Skeletal muscle cell (primary cell): ENCODE measurements at regions not wholly inside any gene's neighbourhood (a gene's known extent, or its start where the extent isn't known, plus 50 kb on each side); places are given as distances from the start of the nearest gene placed in this dataset.

Source experiments
- DNase-seq: peaks from one replicate; pipeline ENCODE4 v3.0.0-alpha.2; 2010; ENCODE audit warnings: low read depth
- H3K4me3 ChIP-seq: 2 replicates; pipeline ENCODE4 v1.5.1; 2011; ENCODE audit warnings: low read depth, mild to moderate bottlenecking, control low read depth, low read length, moderate library complexity

DNA sequence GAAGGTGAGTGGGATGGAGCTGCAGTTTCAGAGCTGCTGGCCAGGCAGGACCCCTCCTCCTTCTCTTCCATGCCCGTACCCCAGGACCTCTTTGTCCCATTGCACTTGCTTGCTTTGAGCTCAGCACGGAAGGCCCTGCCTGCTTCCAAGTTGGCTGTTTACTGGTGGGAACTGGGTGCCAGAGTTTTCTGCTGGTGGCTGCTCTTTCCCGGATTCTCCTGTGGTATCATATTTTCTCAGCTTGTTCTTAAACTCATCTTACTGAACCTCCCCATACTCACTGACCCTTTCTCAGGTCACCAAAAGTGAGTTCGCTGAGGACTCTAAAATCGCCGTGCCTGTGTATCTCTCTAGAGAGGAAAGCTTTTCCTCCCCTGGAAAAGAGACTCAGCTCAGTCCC is 297.7 kb upstream of the TNP1 start:
- no peak for DNase-seq
- no peak overlapping the region for H3K4me3 ChIP-seq

DNA sequence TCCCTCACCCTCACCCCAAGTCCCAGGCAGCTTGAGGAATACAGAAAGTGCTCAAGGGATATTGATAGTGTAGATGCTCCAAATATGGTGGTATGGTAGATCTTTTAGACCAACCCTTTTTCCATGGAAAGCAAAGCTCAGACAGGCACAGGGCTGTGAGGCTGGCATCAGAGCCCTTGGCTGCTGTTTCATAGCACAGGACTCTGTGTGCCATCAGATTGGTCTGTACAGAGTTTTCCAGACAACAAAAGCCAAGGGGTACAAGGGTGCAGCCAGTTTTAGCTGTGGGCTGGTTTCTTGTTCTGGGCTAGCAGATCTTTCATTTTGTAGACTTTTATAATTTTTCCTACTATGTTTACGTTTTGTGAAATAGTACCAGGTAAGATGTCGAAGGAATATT is 296.9 kb upstream of the TNP1 start:
- no peak for DNase-seq
- H3K4me3 ChIP-seq, result no peak overlapping the region

DNA sequence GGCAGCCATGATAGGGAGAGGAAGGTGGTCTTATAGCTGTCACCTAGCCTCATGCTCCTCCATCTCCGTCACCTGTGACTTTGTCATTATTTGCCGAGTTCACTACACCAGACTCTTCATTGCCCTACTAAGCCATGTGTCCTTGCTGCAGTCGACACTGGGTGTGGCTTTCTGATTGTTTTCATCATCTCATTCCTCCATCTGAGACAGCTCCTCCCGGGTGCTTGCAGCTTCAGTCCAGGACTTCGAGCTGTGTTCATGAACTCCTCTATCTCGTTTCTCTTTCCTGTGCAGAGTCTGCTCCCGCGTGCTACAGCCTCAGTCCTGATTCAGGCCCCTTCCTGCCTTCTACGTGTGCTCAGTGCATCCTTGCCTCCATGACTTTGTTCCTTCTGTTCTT is 295.1 kb upstream of the TNP1 start:
- no peak overlapping the region for H3K4me3 ChIP-seq
- no peak for DNase-seq

DNA sequence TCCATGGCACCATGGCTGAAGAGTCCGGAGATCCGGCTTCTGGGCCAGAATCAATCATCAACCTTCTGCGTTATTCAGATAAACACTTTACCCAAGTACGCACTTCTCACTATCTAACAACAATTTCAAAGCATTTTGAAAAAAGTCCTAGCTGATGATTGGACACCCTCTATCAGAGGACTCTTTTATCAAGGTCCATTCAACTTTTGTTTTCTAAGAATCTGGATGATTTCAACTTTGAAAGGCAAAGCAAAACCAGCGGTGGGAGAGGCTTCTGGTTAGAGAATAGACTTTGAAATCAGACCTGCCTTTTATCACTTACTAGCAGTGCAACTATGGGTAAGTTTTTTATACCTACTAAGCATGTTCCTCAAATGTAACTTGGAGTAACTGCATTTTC is 293.6 kb upstream of the TNP1 start:
- no peak for DNase-seq
- H3K4me3 ChIP-seq, result no peak overlapping the region

DNA sequence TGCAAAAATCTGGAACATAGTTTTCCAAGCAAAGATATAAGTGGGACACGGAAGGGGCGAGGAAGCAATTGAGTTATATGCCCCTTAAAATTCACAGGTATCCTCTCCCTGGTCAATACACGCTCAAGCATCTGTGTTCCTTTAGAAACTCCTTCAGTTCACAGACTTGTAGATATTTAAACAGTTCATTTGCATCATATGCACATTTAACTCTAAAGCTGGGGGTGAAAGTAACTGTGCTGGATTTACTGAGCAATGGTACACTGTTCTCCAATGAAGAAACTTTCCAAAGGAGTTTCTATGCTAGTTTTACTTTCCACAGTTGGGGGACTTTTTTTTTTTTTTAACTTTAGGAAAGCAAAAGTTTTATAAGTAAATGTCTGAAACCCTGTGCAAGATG is 293.0 kb upstream of the TNP1 start:
- DNase-seq, result no peak
- H3K4me3 ChIP-seq, result no peak overlapping the region

DNA sequence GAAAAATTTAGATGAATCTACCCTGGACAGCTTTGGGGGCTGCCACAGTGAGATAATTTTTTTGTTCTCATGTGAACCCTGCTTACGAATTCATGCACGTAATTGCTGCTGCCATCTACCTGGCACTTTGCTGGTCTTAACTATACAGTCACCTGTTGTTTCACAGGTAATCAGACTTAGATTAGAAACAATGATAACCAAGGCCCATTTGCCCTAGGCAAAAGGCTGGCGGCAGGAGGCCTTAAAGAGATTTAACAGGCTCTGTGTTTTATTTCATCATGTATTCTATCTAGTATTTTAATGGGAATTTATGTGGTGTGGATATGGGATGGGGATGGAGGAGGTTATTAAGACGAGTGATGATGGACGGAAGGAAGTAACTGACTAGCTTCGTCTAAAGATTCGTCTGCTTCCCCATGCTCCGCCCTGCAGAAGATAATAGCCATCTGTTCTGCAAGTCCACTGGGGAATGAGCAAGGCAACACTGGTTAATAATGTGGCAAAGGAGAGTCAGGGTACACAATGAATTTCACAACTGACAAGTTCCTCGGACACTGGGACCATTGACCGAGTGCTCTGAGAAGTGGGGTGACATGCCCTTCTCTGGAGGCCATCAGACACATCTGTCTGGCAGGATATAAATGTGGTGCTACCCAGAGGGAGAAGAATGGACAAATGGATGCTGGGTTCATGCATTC is 291.8 kb upstream of the TNP1 start:
- DNase-seq, result no peak
- no peak overlapping the region for H3K4me3 ChIP-seq

DNA sequence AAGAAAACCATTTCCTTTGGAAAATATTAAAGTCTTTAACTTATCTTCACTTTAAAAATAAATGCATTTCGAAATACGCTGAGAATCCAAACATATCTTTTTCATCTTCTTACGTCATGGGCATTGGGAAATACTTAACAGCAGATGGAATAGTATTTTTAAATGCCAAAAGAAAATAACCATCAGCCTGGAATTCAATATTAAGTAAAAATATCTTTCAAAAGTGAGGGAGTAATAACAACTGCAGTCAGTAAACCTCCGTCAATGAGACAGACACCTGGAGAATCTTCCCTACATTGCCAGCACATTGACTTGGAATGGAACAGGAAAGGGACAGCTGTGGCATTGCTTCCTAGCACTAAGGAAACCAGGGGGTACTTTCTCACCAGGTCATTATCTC is 290.4 kb upstream of the TNP1 start:
- peak; percentile 7 for DNase-seq
- no peak overlapping the region for H3K4me3 ChIP-seq

DNA sequence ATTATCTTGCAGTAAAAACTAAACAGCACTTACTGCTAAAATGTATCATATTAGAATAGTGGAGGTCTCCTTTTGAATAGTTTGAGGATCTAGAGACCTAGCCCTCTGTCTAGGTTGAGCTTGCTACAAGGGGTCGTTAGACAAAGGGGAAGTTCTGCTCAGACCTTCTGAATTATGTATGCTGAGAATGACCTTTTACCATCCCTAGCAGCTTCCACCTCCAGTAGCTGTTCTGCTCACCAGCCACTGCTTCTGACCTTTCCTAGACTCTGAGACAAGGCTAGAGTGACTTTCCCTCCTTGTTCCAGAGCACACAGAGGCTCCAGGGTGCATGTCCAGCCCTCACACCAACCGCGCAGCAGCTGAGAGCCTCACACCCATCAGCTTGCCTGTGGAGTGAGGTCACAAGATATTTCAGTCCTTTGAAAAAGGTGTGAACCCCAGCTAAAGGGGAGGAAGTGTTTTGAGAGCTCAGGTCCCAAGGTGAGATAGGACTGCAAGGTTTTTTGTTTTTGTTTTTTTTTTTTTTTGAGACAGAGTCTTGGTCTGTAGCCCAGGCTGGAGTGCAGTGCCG is 289.3 kb upstream of the TNP1 start:
- no peak for DNase-seq
- H3K4me3 ChIP-seq, result no peak overlapping the region

DNA sequence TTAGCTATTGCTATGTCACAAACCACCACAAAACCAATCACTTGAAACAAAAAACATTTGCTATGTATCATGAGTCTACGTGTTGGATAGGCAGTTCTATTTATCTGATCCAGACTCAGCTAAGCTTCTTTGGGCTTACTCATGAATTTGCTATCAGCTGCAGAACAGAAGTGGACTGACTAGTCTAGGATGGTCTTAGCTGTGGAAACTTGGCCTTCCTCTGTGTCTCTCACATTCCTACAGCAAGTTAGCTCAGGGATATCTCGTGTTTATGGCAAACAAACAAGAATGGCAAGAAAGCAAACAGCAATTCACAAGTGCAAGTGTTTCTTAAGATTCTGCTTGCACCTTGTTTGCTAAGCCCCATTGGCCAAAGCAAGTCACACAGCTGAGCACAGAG is 288.0 kb upstream of the TNP1 start:
- no peak for DNase-seq
- H3K4me3 ChIP-seq, result no peak overlapping the region

DNA sequence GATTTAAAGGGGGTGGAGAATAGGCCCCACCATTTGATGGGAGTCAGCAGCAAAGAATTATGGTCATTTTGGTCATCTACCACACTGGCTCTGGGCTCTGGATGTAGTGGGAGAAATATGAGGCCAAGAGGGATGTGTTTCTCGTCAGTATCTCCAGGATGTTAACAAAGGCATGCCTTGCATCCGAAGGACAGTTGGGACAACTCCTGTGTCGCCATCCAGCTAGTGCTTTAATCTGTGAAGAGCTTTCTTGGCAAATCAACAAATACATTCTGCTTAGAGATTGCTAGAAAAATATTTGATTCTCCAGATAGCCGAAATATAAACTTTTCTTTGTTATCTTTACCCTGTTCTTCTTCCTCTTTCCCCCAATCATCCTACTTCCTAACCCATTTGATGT is 287.1 kb upstream of the TNP1 start:
- DNase-seq, result no peak
- H3K4me3 ChIP-seq, result no peak overlapping the region

DNA sequence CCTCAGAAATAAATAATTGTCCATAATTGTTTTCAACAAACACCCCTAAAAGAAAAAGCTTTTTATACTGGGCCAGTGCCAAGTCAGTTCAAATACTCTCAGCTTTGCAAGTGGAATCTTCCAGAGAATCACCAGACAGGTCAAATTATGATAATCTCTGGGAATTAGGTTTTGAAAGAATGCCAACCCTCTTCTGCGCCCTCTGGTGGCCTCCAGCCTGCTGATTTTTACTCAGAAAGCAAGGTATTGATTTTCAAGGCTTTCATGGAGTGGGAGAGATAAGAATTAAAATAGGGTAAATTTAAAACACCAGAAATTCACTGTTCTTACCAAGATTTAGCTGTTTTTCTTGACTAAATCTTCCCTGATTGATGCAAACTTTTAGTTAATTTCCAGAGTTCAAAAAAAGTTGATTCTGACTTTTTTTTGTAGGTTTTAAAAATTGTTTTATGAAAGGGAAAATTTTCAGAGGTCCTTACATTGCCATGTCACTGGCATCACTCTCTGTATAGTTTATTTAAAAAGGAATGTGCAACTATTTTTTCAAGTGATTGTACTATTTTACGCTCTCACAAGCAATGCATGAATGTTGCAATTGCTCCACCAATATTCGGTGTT is 282.9 kb upstream of the TNP1 start:
- no peak for DNase-seq
- no peak overlapping the region for H3K4me3 ChIP-seq

DNA sequence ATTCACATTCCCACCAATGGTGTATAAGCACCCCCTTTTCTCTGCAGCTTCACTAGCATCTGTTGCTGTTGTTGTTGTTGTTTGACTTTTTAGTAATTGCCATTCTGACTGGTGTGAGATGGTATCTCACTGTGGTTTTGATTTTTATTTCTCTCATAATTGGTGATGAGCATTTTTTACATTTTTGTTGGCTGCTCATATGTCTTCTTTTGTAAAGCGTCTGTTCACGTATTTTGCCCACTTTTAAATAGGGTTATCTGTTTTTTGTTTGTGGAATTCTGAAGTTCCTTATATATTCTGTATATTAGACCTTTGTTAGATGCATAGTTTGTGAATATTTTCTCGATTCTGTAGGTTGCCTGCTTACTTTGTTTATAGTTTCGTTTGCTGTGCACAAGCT is 278.4 kb upstream of the TNP1 start:
- no peak for DNase-seq
- H3K4me3 ChIP-seq, result no peak overlapping the region

DNA sequence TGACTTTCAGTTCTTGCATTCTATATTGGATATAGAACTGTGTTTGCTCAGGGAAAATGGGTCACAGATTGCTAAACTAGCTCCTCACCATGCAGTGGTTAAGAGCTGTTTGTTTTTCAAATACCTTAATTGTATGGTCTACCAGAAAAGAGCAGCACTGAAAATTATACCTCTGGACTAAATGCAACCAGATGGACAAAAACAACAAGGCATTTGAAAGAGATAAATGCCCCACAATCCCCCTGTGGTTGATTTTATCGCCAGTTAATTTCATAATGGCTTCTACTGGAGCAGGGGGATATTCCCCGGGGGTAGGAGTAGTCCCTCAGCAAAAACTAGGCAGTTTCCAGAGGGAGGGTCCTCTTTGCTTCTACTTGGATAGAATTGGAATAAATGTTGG is 267.9 kb upstream of the TNP1 start:
- H3K4me3 ChIP-seq, result no peak overlapping the region
- DNase-seq, result no peak

DNA sequence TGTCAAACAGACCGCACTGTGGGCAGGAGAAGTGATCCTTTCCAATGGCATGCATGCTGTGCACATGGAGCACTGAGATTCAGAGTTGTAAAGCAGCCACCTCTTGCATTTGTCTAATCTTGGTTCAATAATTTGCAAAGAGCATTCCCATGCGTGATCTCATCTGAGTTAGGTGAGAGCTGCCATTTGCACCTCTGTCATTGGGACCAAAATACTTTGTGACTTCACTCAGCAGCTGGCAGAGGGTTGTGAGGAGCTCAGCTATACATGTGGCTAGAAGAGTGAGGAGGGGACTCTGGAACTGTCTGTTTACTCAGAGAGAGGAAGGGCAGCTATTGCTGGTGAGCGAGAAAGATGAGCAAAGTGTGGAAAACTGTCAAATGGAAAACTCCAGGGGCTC is 265.1 kb upstream of the TNP1 start:
- no peak overlapping the region for H3K4me3 ChIP-seq
- no peak for DNase-seq

DNA sequence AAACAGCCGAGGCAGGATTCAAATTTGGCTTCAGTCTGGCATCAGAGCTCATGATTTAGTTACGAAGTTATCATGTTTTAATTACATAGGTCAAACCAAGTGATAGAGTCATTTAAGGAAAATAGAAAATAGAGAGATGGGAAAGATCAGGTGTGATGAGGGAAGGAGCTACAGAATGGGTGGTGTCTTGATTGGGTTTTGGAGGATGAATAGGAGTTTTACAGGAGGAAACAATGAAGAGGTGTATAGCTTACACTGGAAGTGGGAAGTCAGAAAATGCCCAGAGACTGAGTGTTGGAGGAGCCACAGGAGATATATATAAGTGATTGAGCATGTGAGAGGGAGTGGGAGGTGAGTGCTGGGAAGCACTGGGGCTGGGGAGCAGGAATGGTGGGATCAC is 264.2 kb upstream of the TNP1 start:
- DNase-seq, result no peak
- no peak overlapping the region for H3K4me3 ChIP-seq

DNA sequence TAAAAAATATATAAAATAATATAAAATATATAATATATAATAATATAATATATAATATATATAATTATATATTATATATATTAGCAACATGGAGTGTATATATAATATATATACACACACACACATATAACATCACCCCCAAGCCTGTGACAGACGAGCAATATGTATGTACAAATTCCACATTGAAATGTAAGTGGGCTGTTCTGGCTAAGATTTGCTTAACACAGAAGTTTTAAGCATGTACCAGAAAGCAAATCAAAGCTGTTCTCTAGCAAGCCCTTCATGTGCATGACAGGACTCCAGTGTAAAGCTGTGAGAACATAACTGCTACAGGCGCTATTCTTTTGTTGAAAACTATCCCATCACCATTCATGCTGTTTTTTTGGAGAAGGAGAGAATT is 261.7 kb upstream of the TNP1 start:
- H3K4me3 ChIP-seq, result no peak overlapping the region
- DNase-seq, result no peak

DNA sequence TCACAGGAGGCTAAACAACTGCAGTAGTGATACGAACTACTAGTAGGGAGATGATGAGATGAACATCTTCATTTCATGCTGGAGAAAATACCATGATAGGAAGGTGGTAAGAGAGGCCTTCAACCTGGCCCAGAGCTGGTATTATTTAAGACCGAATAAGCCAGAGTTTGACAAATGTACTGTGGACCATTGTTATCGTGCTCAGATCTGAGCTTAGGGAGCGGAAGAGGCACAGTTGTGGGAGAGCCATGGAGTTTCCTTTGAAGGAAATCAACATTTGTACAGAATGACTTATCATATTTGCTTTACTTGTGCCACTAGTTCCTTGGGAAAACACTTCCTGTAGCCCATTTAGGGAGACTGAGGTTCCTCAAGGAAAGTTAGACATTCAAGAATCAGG is 260.6 kb upstream of the TNP1 start:
- no peak overlapping the region for H3K4me3 ChIP-seq
- DNase-seq, result no peak

DNA sequence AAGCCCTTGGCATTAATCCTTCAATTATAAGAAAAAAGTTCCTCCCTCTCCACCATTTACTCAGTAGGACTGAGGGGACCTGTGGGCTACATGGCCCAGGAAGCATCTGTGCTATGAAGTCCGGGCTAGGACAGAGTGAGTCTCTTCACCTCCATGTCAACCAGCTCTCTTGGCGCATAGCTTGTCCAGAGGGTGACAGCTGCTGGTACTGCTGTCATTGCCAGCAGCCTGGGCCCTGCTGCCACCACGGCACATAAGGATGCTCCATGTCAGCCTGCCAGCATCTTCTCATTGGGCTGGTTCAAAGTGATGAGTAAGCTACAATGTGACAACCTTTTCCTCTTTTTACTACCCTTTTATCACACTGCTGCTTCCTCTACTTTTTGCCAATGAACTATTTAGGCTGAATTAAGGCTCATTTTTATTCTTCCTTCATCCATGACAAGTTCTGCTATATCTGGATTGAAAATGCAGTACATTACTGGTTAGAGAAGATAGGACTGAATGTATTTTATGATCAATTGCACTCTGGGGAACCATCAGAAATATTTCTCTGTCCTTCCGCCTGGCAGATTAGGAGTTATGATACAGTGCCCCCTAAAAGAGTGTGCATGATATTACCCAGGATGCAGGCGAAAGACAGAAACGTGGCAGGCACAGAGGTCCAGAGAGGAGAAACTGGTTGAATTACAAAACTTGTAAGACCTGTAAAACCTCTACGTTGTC is 258.9 kb upstream of the TNP1 start:
- H3K4me3 ChIP-seq, result no peak overlapping the region
- DNase-seq, result no peak

DNA sequence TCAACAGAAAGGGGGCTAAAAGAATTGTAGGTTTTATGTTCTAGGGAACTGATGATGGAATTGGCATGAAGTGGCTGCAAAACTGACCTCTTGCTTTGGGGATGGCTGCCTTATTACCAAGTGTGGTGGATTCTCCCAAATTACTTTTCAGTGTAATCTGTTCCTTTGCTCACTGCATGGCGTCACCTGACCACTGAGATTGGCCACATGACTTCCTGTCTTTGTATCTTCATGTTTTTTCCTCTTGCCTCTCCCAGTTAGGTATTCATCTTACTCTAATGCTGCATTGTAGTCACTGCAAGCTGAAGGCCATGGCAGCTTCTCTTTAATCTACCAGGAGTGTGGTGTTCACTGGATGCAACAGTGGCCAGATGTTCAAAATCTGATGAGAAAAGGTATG is 257.7 kb upstream of the TNP1 start:
- H3K4me3 ChIP-seq, result no peak overlapping the region
- no peak for DNase-seq

DNA sequence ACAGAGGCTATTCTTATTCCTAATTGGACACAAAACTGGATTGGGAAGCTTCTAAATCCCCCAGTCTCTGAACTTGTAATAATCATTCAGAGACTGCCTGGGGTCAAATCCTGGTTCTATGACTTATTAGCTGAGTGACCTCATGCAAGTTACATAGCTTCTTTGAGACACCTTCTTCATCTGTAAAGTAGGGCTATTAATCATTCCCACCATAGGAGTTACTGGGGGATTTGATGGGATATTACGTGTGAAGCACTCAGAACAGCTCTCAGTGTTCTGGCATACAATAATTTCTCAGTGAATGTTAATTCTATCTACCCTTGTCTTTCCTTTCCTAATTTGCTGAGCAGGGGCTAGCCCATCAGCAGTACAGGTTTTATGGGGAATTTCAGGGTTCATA is 256.7 kb upstream of the TNP1 start:
- no peak overlapping the region for H3K4me3 ChIP-seq
- no peak for DNase-seq

DNA sequence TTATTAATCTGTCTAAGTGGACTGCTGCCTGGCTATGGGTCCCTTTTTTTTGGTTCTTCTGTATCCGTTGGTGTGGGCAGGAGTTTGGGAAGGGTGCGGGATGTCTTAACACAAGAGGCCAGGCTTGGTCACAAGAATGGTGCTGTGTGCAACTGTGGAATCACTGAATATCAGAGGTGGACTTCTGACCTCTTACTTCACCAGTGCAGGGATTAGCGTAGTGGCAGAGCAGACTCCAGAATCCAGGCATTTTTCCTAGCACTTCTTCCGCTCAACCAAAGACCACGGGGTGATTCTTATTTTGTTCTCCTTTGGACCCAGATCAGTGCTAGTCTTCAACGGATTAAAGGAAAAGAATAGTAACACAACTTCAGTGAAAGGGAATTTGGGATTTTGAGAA is 254.3 kb upstream of the TNP1 start:
- DNase-seq, result no peak
- no peak overlapping the region for H3K4me3 ChIP-seq
